ENCODE measurements at regions not wholly inside any gene's neighbourhood (a gene's known extent, or its start where the extent isn't known, plus 50 kb on each side); places are given as distances from the start of the nearest gene placed in this dataset.

DNA sequence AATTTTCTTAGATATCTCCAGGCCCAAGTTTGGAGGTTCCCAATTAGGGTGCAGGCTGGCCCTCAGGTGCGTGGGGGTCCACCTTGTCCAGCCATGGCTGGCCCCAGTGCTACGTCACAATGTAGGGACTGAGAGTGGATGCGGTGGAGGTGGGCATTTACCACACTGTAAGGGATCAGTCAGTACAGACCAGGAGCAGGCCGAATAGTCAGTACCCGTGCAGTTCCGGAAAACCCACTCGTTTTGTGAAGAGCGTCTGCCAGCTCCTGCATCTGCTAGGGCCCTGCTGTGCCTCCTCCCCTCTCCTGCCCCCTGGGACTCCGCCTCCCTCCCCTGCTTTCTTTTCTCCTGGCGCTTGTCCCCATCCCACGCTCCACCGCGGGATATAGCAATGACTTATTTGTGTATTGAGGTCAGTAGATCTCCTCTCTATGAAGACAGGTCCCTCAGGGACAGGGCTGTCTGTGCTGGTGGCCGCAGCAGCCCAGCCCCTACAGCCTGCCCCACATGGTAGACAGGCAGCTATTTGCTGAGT is 50.4 kb upstream of the SEPTIN5 start:
- DNase-seq, result no peak

GRCh38 chr22:19664406-19664805 is 49.9 kb upstream of the SEPTIN5 start:
- DNase-seq, result no peak
